GM13976 (cell line): ENCODE measurements at regions not wholly inside any gene's neighbourhood (a gene's known extent, or its start where the extent isn't known, plus 50 kb on each side); places are given as distances from the start of the nearest gene placed in this dataset.

Experiments used
- DNase-seq: peaks from one replicate; pipeline ENCODE4 v3.0.0; 2012; ENCODE audit warnings: low spot score
- in situ Hi-C: fragments of 300-500 bp; cut with MboI; formaldehyde crosslinking; loops from one replicate; pipeline ENCODE4 v1.12.0; 2022; ENCODE audit warnings: low sequenced_read_pairs, mixed read lengths, inconsistent platforms; ENCODE audit not compliant: unreplicated experiment
- TF ChIP-seq, protein P1 (sequence below): IDR thresholded peaks from 2 replicates; pipeline ENCODE4 v1.5.1; 2012; ENCODE audit warnings: borderline replicate concordance, mild to moderate bottlenecking; ENCODE audit not compliant: insufficient read depth; ENCODE audit errors: extremely low read depth, missing control alignments, control extremely low read depth

DNA sequence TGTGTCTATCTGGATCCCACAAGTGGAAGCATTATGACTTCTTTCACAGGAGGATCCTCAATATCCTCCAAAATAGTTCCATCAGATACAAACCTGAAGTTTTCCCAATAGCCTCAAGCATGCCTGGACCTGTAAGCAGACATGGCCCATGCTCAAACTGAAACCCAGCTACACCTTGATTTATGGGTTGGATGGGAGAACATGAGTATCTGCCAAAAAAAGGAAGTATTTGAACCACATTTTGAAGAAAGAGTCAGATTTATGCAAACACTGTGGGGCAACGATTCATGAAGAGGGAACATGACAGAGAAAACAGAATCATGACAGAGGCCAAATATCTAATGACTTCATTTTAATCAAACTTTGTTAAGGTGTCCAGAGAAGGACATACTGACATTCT, 351.0 kb upstream of the NFIA start:
- in situ Hi-C loops: no loop called here
- TF ChIP-seq, protein P1, sequence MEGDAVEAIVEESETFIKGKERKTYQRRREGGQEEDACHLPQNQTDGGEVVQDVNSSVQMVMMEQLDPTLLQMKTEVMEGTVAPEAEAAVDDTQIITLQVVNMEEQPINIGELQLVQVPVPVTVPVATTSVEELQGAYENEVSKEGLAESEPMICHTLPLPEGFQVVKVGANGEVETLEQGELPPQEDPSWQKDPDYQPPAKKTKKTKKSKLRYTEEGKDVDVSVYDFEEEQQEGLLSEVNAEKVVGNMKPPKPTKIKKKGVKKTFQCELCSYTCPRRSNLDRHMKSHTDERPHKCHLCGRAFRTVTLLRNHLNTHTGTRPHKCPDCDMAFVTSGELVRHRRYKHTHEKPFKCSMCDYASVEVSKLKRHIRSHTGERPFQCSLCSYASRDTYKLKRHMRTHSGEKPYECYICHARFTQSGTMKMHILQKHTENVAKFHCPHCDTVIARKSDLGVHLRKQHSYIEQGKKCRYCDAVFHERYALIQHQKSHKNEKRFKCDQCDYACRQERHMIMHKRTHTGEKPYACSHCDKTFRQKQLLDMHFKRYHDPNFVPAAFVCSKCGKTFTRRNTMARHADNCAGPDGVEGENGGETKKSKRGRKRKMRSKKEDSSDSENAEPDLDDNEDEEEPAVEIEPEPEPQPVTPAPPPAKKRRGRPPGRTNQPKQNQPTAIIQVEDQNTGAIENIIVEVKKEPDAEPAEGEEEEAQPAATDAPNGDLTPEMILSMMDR: no peak
- DNase-seq: no peak

DNA sequence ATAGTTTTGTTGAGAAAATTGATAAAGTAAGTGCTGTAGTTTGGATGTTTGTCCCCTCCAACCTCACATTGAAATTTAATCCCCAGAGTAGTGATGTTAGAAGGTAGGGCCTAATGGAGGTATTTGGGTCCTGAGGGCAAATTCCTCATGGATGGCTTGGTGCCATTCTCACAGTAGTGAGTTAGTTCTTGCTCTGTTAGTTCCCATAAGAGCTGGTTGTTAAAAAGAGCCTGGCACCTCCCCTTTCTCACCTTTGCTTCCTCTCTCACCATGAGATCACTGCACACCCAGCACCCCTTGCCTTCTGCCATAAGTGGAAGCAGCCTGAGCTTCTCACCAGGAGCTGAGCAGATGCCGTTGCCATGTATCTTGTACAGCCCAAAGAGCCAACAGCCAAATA, 354.8 kb upstream of the NFIA start:
- TF ChIP-seq, protein P1: no peak
- in situ Hi-C loops: no loop called here
- DNase-seq: no peak

DNA sequence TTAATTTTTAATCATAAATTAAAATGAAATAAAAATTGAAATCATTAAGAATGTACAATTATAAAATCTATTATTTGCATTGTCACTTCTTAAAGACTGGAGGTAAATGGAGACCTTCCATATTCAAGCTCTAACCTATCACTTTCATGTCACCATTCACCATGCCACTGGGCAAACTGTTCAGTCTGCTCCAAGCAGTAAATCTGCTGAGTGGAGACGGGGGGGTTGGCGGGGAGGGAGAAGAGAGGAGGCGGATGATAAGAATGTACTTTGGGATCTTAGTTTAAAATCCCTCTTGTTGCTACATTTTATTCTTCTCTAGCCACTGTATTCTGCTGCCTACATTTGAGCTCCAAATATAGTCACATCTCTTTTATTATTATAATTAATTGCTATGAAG, 365.9 kb upstream of the NFIA start:
- in situ Hi-C loops: no loop called here
- TF ChIP-seq, protein P1: no peak
- no peak for DNase-seq

DNA sequence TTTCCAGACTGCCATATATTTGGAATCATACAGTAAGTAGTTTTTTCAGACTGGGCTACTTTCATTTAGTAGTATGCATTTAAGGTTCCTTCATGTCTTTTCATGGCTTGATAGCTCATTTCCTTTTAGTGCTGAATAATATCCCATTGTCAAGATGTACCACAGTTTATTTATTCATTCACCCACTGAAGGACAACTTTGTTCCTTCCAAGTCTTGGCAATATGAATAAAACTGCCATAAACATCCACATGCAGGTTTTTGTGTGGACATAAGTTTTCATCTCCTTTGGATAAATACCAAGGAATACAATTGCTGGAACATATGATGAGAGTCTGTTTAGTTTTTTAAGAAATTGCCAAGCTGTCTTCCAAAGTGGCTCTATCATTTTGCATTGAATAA, 366.4 kb upstream of the NFIA start:
- TF ChIP-seq, protein P1: no peak
- in situ Hi-C loops: no loop called here

DNA sequence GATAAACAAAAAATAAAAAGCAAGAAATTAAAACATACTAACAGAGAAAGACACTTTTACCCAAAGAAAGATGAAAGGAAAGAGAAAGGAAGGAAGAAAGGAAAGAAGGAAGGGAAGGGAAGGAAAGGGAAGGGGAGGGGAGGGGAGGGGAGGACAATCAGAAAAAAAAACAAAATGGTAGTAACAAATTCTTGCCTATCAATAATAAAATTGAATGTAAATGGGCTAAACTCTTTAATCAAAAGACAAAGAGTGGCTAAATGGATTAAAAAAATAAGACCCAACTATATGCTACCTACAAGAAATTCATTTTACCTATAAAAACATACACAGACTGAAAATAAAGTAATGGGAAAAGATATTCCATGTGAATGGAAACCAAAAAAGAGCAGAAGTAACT, 372.9 kb upstream of the NFIA start:
- in situ Hi-C loops: no loop called here
- TF ChIP-seq, protein P1: no peak

More for the DNA sequence above, 366.4 kb upstream of the NFIA start:
- no peak for DNase-seq

DNA sequence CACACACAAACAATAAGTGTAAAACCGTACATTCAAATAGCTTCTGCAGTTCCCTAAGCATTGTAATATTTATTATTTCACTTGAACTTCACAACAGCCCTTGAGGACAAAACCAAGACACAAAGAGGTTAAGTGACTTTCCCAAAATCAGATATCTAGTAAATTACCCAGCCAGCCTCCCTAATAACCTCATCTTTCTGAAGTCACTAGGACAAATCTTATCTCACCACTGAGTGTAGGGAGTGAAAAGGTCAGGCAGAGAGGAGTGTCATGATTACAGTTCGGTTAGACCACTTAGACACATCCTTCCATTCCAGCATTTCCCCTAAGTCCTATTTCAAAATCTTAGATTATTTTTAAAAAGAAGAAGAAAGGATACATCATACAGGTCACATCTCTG, 377.3 kb upstream of the NFIA start:
- no peak for DNase-seq
- in situ Hi-C loops: no loop called here
- TF ChIP-seq, protein P1: no peak

More for the DNA sequence above, 372.9 kb upstream of the NFIA start:
- no peak for DNase-seq

DNA sequence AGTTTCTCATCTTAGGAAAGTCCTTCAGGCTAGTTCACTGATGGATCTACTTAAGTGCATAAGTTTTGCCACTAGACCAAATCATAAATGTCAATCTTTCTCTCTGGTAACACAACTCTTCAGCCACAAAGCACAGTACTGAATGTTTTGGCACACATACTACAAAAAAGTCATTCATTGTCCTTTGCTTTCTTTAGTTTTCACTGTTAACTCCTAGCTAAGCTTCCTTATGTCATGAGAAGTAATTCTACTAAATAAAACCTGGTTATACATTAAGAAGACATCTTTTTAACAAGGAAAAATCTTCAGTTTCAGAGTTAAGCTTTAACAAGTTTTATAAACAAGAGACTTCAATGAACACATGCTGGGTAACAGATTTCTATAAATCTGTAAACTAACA, 379.2 kb upstream of the NFIA start:
- TF ChIP-seq, protein P1: no peak
- in situ Hi-C loops: no loop called here
- DNase-seq: no peak
